Endothelial cell of umbilical vein (primary cell): ENCODE measurements at regions not wholly inside any gene's neighbourhood (a gene's known extent, or its start where the extent isn't known, plus 50 kb on each side); places are given as distances from the start of the nearest gene placed in this dataset.

Experiments
- BruUV-seq: library from RNA; stranded (reverse); fragments of 400-500 nt; replicated peaks from 2 replicates; lab custom pipeline; 2021; lab: Mats Ljungman, UMichigan
- CTCF ChIA-PET: fragments of 300-600, 350-600 bp; sonication (Branson Sonifier 250); formaldehyde crosslinking; loops from one replicate; lab custom pipeline; 2021; ENCODE audit warnings: antibody characterized with exemption, inconsistent platforms; lab: Charles Lee
- POLR2A ChIA-PET: fragments of 300-600, 350-600 bp; sonication (Branson Sonifier 250); formaldehyde crosslinking; loops from one replicate; lab custom pipeline; 2021; ENCODE audit warnings: antibody characterized with exemption, inconsistent platforms; lab: Charles Lee
- DNase-seq: peaks from one replicate; pipeline ENCODE4 v3.0.0-alpha.2; 2011; ENCODE audit warnings: low read depth, low spot score
- FAIRE-seq: peaks from 2 replicates; lab custom pipeline; 2011; peaks lifted over from hg19 to GRCh38; lab: Jason Lieb, UNC
- H2AFZ ChIP-seq: 2 replicates; pipeline ENCODE4 v1.6.0; 2012; ENCODE audit warnings: low read depth, low read length, control low read depth, inconsistent platforms
- H3K27ac ChIP-seq: 2 replicates; pipeline ENCODE4 v1.5.1; 2011; ENCODE audit warnings: low read depth, mild to moderate bottlenecking, control low read depth, low read length, moderate library complexity; ENCODE audit not compliant: insufficient read depth
- H3K27me3 ChIP-seq, 2 experiments: 2 replicates each; pipeline versions ENCODE4 v1.6.0 to v1.6.1; 2011; ENCODE audit warnings: low read length in 2 of 2, mixed read lengths in 1 of 2; ENCODE audit not compliant: control insufficient read depth in 2 of 2, insufficient read depth in 2 of 2
- H3K36me3 ChIP-seq, 2 experiments: 2 replicates in 1 of 2; 3 replicates in 1 of 2; pipeline ENCODE4 v1.5.1; 2011; ENCODE audit warnings: low read length in 2 of 2, mild to moderate bottlenecking in 1 of 2, moderate library complexity in 1 of 2; ENCODE audit not compliant: control insufficient read depth in 2 of 2, insufficient read depth in 2 of 2; ENCODE audit errors: extremely low read depth in 1 of 2
- H3K4me1 ChIP-seq: 3 replicates; pipeline ENCODE4 v1.5.1; 2011; ENCODE audit warnings: mild to moderate bottlenecking, low read length; ENCODE audit not compliant: control insufficient read depth, insufficient read depth; ENCODE audit errors: extremely low read depth
- H3K4me2 ChIP-seq: 2 replicates; pipeline ENCODE4 v1.6.1; 2011; ENCODE audit warnings: low read length, control low read depth, mixed read lengths; ENCODE audit not compliant: insufficient read depth
- H3K4me3 ChIP-seq, 3 experiments: fragments of 200-600 bp in 1 of 3; sonication (generic), shearing (Covaris generic) in 1 of 3; replicated peaks in 1 of 3; 2 replicates each; pipeline ENCODE4 v1.5.1; 2011 to 2016; ENCODE audit warnings: control low read depth in 3 of 3, low read length in 3 of 3, mild to moderate bottlenecking in 2 of 3, inconsistent platforms in 1 of 3, low read depth in 1 of 3, moderate library complexity in 1 of 3; ENCODE audit not compliant: insufficient read depth in 1 of 3
- H3K79me2 ChIP-seq: 2 replicates; pipeline ENCODE4 v1.6.0; 2012; ENCODE audit warnings: low read length, inconsistent platforms; ENCODE audit not compliant: control insufficient read depth, insufficient read depth
- H3K9ac ChIP-seq: replicated peaks from 2 replicates; pipeline ENCODE3; 2011; ENCODE audit warnings: low read length, control low read depth; ENCODE audit not compliant: insufficient read depth; ENCODE audit errors: extremely low read depth
- H3K9me1 ChIP-seq: replicated peaks from 3 replicates; pipeline ENCODE4 v1.6.0; 2011; ENCODE audit warnings: mild to moderate bottlenecking, low read length; ENCODE audit not compliant: control insufficient read depth, insufficient read depth; ENCODE audit errors: extremely low read depth
- H3K9me3 ChIP-seq: replicated peaks from 2 replicates; pipeline ENCODE4 v1.5.1; 2012; ENCODE audit warnings: low read length, inconsistent platforms; ENCODE audit not compliant: control insufficient read depth, insufficient read depth
- H4K20me1 ChIP-seq: replicated peaks from 2 replicates; pipeline ENCODE3; 2011; ENCODE audit warnings: mild to moderate bottlenecking, low read length; ENCODE audit not compliant: control insufficient read depth, insufficient read depth; ENCODE audit errors: extremely low read depth
- CTCF ChIP-seq, 2 donors: IDR thresholded peaks; 1 replicate in 1 of 2; 2 replicates in 1 of 2; pipeline ENCODE4 v1.5.1; 2011; ENCODE audit warnings: low read length in 2 of 2, mild to moderate bottlenecking in 2 of 2, moderate library complexity in 2 of 2, control low read depth in 1 of 2, inconsistent platforms in 1 of 2, low read depth in 1 of 2; ENCODE audit not compliant: insufficient read depth in 1 of 2; ENCODE audit errors: extremely low read depth in 1 of 2
- EZH2 ChIP-seq: IDR thresholded peaks from 2 replicates; pipeline ENCODE4 v1.6.1; 2012; ENCODE audit warnings: borderline replicate concordance, low read depth, mild to moderate bottlenecking, moderate library complexity, low read length, inconsistent platforms; ENCODE audit not compliant: severe bottlenecking
- FOS ChIP-seq: IDR thresholded peaks from 2 replicates; pipeline ENCODE4 v1.6.1; 2011; ENCODE audit warnings: mild to moderate bottlenecking, low read length, moderate library complexity, borderline replicate concordance; ENCODE audit not compliant: insufficient read depth
- GATA2 ChIP-seq: IDR thresholded peaks from 2 replicates; pipeline ENCODE4 v1.7.0; 2011; ENCODE audit warnings: low read depth, mild to moderate bottlenecking, moderate library complexity, mixed read lengths, low read length; ENCODE audit not compliant: insufficient read length, insufficient read depth
- JUN ChIP-seq: IDR thresholded peaks from 2 replicates; pipeline ENCODE4 v1.6.1; 2011; ENCODE audit warnings: borderline replicate concordance, low read depth; ENCODE audit not compliant: insufficient read length, insufficient read depth
- MAX ChIP-seq: IDR thresholded peaks from 2 replicates; pipeline ENCODE4 v1.6.1; 2011; ENCODE audit not compliant: insufficient read depth, insufficient read length
- MYC ChIP-seq: IDR thresholded peaks from one replicate; pipeline ENCODE4 v1.6.1; 2011; ENCODE audit warnings: mild to moderate bottlenecking, low read depth, low read length
- POLR2A ChIP-seq: IDR thresholded peaks from 2 replicates; pipeline ENCODE4 v1.6.1; 2012; ENCODE audit warnings: low read depth, mild to moderate bottlenecking, control low read depth, low read length
- POLR2AphosphoS5 ChIP-seq: IDR thresholded peaks from 2 replicates; pipeline ENCODE4 v1.6.1; 2012; ENCODE audit warnings: low read depth, mild to moderate bottlenecking, control low read depth, low read length, moderate library complexity; ENCODE audit not compliant: insufficient read depth
- dilution Hi-C: fragments of 300-500 bp; cut with MboI; formaldehyde crosslinking; loops from one replicate; pipeline ENCODE4 v1.15.0; 2019; ENCODE audit warnings: low sequenced_read_pairs; ENCODE audit not compliant: extremely low pct_ligation_motif_present
- intact Hi-C: fragments of 100-400 bp; cut with micrococcal nuclease; formaldehyde crosslinking; loops from one replicate; pipeline ENCODE4 v1.10.0; 2022

DNA sequence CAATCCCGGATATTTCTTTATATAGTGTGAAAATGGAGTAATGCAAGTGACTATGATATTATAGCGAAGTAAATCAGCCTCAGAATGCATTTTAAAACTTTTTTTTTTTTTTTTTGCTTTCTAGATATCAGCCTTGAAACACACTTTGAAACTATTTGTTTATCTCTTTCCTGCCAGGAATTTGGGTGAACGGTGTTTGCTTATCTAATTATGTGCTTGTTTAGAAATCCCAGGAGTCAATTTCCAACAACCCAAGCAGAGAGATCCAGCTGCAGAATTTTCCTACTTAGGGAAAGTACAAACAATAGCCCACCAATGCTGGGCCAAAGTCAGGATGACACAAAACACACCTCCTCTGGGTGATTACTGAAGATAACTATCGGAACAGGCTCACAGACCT, 958.8 kb downstream of the PCDH18 start:
- no peak overlapping the region for H3K27ac ChIP-seq
- no peaks in the 10 kb centered on the region for H3K4me1 ChIP-seq
- TF ChIP-seq CTCF (IDR thresholded peaks at IDR 0.05; ENCODE audit: extremely low read depth in 1 of 2, insufficient read depth in 1 of 2, low read depth in 1 of 2, low read length in 2 of 2) (no peak), GATA2 (no peak), FOS (no peak), EZH2 (no peak), JUN (no peak), MAX (no peak), MYC (no peak), POLR2AphosphoS5 (no peak), POLR2A (no peak)
- no peak overlapping the region for H3K9ac ChIP-seq
- H3K27me3 ChIP-seq, result no peaks in the 10 kb centered on the region
- H3K79me2 ChIP-seq, result no peaks in the 10 kb centered on the region
- no peak overlapping the region for H3K4me2 ChIP-seq
- H3K4me3 ChIP-seq, result no peak overlapping the region
- DNase-seq, result no peak
- no peak overlapping the region for H2AFZ ChIP-seq
- BruUV-seq, result no TSS peak
- FAIRE-seq, result no peak
- H3K36me3 ChIP-seq, result no peaks in the 10 kb centered on the region
- H3K9me1 ChIP-seq, result no peaks in the 10 kb centered on the region
- ChIA-PET POLR2A (no interaction called here), CTCF (interaction anchor here (0.6 kb wide), 1 partner anchor 21 kb away, joined by 4 read pairs; no protein-coding TSS in a partner anchor)
- dilution Hi-C loops (no loop called here), intact Hi-C loops (no loop called here)
- no peaks in the 10 kb centered on the region for H4K20me1 ChIP-seq
- H3K9me3 ChIP-seq, result no peaks in the 10 kb centered on the region
